ENCODE measurements at regions not wholly inside any gene's neighbourhood (a gene's known extent, or its start where the extent isn't known, plus 50 kb on each side); places are given as distances from the start of the nearest gene placed in this dataset.

GRCh38 chr22:48961705-48962104 lies 866.0 kb downstream of the BRD1 start:
- ATAC-seq (ENCODE audit: insufficient number of reproducible peaks, low FRiP score, low read depth) = no peak
- no peak overlapping the region for H3K27ac ChIP-seq
- DNase-seq (ENCODE audit: low spot score) = no peak
- H3K36me3 ChIP-seq = no peaks in the 10 kb centered on the region
- no peak overlapping the region for H3K4me3 ChIP-seq
- no peaks in the 10 kb centered on the region for H3K9me3 ChIP-seq
- no peaks in the 10 kb centered on the region for H3K27me3 ChIP-seq (replicated peaks; ENCODE audit: insufficient read depth)
- no peak for TF ChIP-seq CTCF (IDR thresholded peaks at IDR 0.05)
- no peaks in the 10 kb centered on the region for H3K4me1 ChIP-seq (ENCODE audit: control insufficient read depth in 1 of 2, low read depth in 2 of 2)

GRCh38 chr22:48960980-48961660 lies 866.6 kb downstream of the BRD1 start:
- Histone ChIP-seq H3K4me1 (ENCODE audit: control insufficient read depth in 1 of 2, low read depth in 2 of 2) (no peaks in the 10 kb centered on the region), H3K4me3 (no peak overlapping the region), H3K36me3 (no peaks in the 10 kb centered on the region), H3K27ac (no peak overlapping the region), H3K9me3 (no peaks in the 10 kb centered on the region), H3K27me3 (replicated peaks; ENCODE audit: insufficient read depth) (no peaks in the 10 kb centered on the region)
- DNase-seq (ENCODE audit: low spot score) = no peak
- no peak for TF ChIP-seq CTCF (IDR thresholded peaks at IDR 0.05)
- no peak for ATAC-seq (ENCODE audit: insufficient number of reproducible peaks, low FRiP score, low read depth)

- H3K9me3 ChIP-seq = no peaks in the 10 kb centered on the region
- H3K4me3 ChIP-seq = no peak overlapping the region
- no peaks in the 10 kb centered on the region for H3K27me3 ChIP-seq (replicated peaks; ENCODE audit: insufficient read depth)
- no peak for TF ChIP-seq CTCF (IDR thresholded peaks at IDR 0.05)
- ATAC-seq (ENCODE audit: insufficient number of reproducible peaks, low FRiP score, low read depth) (no peak), DNase-seq (ENCODE audit: low spot score) (no peak)
- no peaks in the 10 kb centered on the region for H3K36me3 ChIP-seq
- no peak overlapping the region for H3K27ac ChIP-seq
- no peaks in the 10 kb centered on the region for H3K4me1 ChIP-seq (ENCODE audit: control insufficient read depth in 1 of 2, low read depth in 2 of 2)
Observed at GRCh38 chr22:48960576-48960975, 867.1 kb downstream of the BRD1 start.

- no peak for DNase-seq (ENCODE audit: low spot score)
- Histone ChIP-seq H3K27me3 (replicated peaks; ENCODE audit: insufficient read depth) (no peaks in the 10 kb centered on the region), H3K36me3 (no peaks in the 10 kb centered on the region), H3K27ac (no peak overlapping the region), H3K9me3 (no peaks in the 10 kb centered on the region), H3K4me1 (ENCODE audit: control insufficient read depth in 1 of 2, low read depth in 2 of 2) (no peaks in the 10 kb centered on the region), H3K4me3 (no peak overlapping the region)
- ATAC-seq (ENCODE audit: insufficient number of reproducible peaks, low FRiP score, low read depth) = no peak
- no peak for TF ChIP-seq CTCF (IDR thresholded peaks at IDR 0.05)
Observed at GRCh38 chr22:48959496-48959895, 868.2 kb downstream of the BRD1 start.

GRCh38 chr22:48957987-48958321 lies 869.7 kb downstream of the BRD1 start:
- no peak for DNase-seq (ENCODE audit: low spot score)
- Histone ChIP-seq H3K4me1 (ENCODE audit: control insufficient read depth in 1 of 2, low read depth in 2 of 2) (no peaks in the 10 kb centered on the region), H3K27me3 (replicated peaks; ENCODE audit: insufficient read depth) (no peaks in the 10 kb centered on the region), H3K36me3 (no peaks in the 10 kb centered on the region), H3K27ac (no peak overlapping the region), H3K4me3 (no peak overlapping the region), H3K9me3 (no peaks in the 10 kb centered on the region)
- TF ChIP-seq CTCF (IDR thresholded peaks at IDR 0.05) = no peak
- no peak for ATAC-seq (ENCODE audit: insufficient number of reproducible peaks, low FRiP score, low read depth)
